SK-N-SH treated with all-trans-retinoic acid at 6 μM for 48 hours (cell line): ENCODE measurements at regions not wholly inside any gene's neighbourhood (a gene's known extent, or its start where the extent isn't known, plus 50 kb on each side); places are given as distances from the start of the nearest gene placed in this dataset.

Experiments
- ATAC-seq: fragments of 200-7000 bp; cut with Tn5 transposase; 3 replicates; pipeline ENCODE4 v1.9.1; 2020; ENCODE audit warnings: mild to moderate bottlenecking, moderate library complexity
- ARNTL ChIP-seq: fragments of 450-650 bp; formaldehyde crosslinking; IDR thresholded peaks from 2 replicates; pipeline ENCODE4 v1.5.0; 2020; ENCODE audit warnings: low read depth, mild to moderate bottlenecking, moderate library complexity, borderline replicate concordance
- BACH2 ChIP-seq: fragments of 250-450 bp; sonication (Bioruptor Pico); IDR thresholded peaks from 2 replicates; pipeline ENCODE4 v1.9.0; 2021; ENCODE audit warnings: mild to moderate bottlenecking, borderline replicate concordance
- CREB5 ChIP-seq: fragments of 250-450 bp; sonication (Bioruptor Pico); IDR thresholded peaks from 2 replicates; pipeline ENCODE4 v1.5.1; 2020; ENCODE audit warnings: low read depth, mild to moderate bottlenecking, moderate library complexity
- CSDC2 ChIP-seq: fragments of 250-450 bp; sonication (Bioruptor Pico); IDR thresholded peaks from 2 replicates; pipeline ENCODE4 v1.5.0; 2020; ENCODE audit warnings: mild to moderate bottlenecking, moderate library complexity
- CSRNP3 ChIP-seq: fragments of 250-450 bp; sonication (Bioruptor Pico); IDR thresholded peaks from 2 replicates; pipeline ENCODE4 v1.5.1; 2021; ENCODE audit warnings: mild to moderate bottlenecking, moderate library complexity
- ESRRG ChIP-seq: fragments of 250-450 bp; sonication (Bioruptor Pico); IDR thresholded peaks from 2 replicates; pipeline ENCODE4 v1.6.1; 2021; ENCODE audit warnings: mild to moderate bottlenecking
- GLIS3 ChIP-seq: fragments of 250-450 bp; sonication (Bioruptor Pico); IDR thresholded peaks from 2 replicates; pipeline ENCODE4 v1.5.0; 2020; ENCODE audit warnings: mild to moderate bottlenecking, moderate library complexity
- ISL1 ChIP-seq: fragments of 250-450 bp; sonication (Bioruptor Pico); IDR thresholded peaks from 2 replicates; pipeline ENCODE4 v2.1.2; 2022; ENCODE audit warnings: mild to moderate bottlenecking, moderate library complexity
- OSR1 ChIP-seq: fragments of 250-450 bp; sonication (Bioruptor Pico); IDR thresholded peaks from 2 replicates; pipeline ENCODE4 v1.8.0; 2022; ENCODE audit warnings: moderate library complexity, mild to moderate bottlenecking, inconsistent platforms
- PATZ1 ChIP-seq: fragments of 250-450 bp; sonication (Bioruptor Pico); IDR thresholded peaks from 2 replicates; pipeline ENCODE4 v1.8.0; 2020; ENCODE audit warnings: mild to moderate bottlenecking, moderate library complexity, borderline replicate concordance
- POU6F1 ChIP-seq: fragments of 250-450 bp; sonication (Bioruptor Pico); IDR thresholded peaks from 2 replicates; pipeline ENCODE4 v1.8.0; 2021; ENCODE audit warnings: low read depth, mild to moderate bottlenecking, moderate library complexity, borderline replicate concordance
- PPARA ChIP-seq: fragments of 250-450 bp; sonication (Bioruptor Pico); IDR thresholded peaks from 2 replicates; pipeline ENCODE4 v1.5.0; 2020; ENCODE audit warnings: mild to moderate bottlenecking, borderline replicate concordance
- RARB ChIP-seq: fragments of 250-450 bp; sonication (Bioruptor Pico); IDR thresholded peaks from 2 replicates; pipeline ENCODE4 v1.8.0; 2021; ENCODE audit warnings: mild to moderate bottlenecking, moderate library complexity
- SNAI2 ChIP-seq: fragments of 250-450 bp; sonication (Bioruptor Pico); IDR thresholded peaks from 2 replicates; pipeline ENCODE4 v1.5.0; 2020; ENCODE audit warnings: mild to moderate bottlenecking, moderate library complexity
- TCF4 ChIP-seq: fragments of 250-450 bp; sonication (Bioruptor Pico); IDR thresholded peaks from 2 replicates; pipeline ENCODE4 v1.8.0; 2021; ENCODE audit warnings: mild to moderate bottlenecking, moderate library complexity, borderline replicate concordance
- TOX ChIP-seq: fragments of 250-450 bp; sonication (Bioruptor Pico); IDR thresholded peaks from 2 replicates; pipeline ENCODE4 v1.8.0; 2021; ENCODE audit warnings: mild to moderate bottlenecking, moderate library complexity, borderline replicate concordance
- TSHZ2 ChIP-seq: fragments of 250-450 bp; sonication (Bioruptor Pico); IDR thresholded peaks from 2 replicates; pipeline ENCODE4 v1.5.0; 2020; ENCODE audit warnings: mild to moderate bottlenecking, moderate library complexity
- ZC3H10 ChIP-seq: fragments of 250-450 bp; sonication (Bioruptor Pico); IDR thresholded peaks from 2 replicates; pipeline ENCODE4 v1.5.1; 2021; ENCODE audit warnings: mild to moderate bottlenecking, moderate library complexity
- ZFP3 ChIP-seq: fragments of 250-450 bp; sonication (Bioruptor Pico); IDR thresholded peaks from 2 replicates; pipeline ENCODE4 v1.5.0; 2020; ENCODE audit warnings: mild to moderate bottlenecking, moderate library complexity
- ZFP30 ChIP-seq: fragments of 450-650 bp; formaldehyde crosslinking; IDR thresholded peaks from 2 replicates; pipeline ENCODE4 v1.5.0; 2022; ENCODE audit warnings: mild to moderate bottlenecking, moderate library complexity
- ZNF565 ChIP-seq: fragments of 450-650 bp; formaldehyde crosslinking; conservative IDR thresholded peaks from 2 replicates; pipeline ENCODE4 v1.5.0; 2020; ENCODE audit warnings: low read depth, mild to moderate bottlenecking, moderate library complexity
- ZNF70 ChIP-seq: fragments of 450-650 bp; formaldehyde crosslinking; IDR thresholded peaks from 2 replicates; pipeline ENCODE4 v1.5.0; 2020; ENCODE audit warnings: mild to moderate bottlenecking, moderate library complexity

- no peak for ATAC-seq
- TF ChIP-seq TOX (CRISPR knock-in tag) (no peak), ESRRG (no peak), RARB (CRISPR knock-in tag) (no peak), PATZ1 (CRISPR knock-in tag) (no peak), GLIS3 (CRISPR knock-in tag) (no peak), ZFP3 (CRISPR knock-in tag) (no peak), PPARA (CRISPR knock-in tag) (no peak), SNAI2 (CRISPR knock-in tag) (no peak), TCF4 (no peak), CREB5 (CRISPR knock-in tag) (no peak), ARNTL (CRISPR knock-in tag) (no peak), CSDC2 (CRISPR knock-in tag) (no peak), ZC3H10 (CRISPR knock-in tag) (no peak)
Measured at GRCh38 chr12:108060903-108061302, 68.2 kb upstream of the WSCD2 start.

GRCh38 chr12:108063192-108063591 lies 65.9 kb upstream of the WSCD2 start:
- TF ChIP-seq PPARA (CRISPR knock-in tag) (no peak), ZC3H10 (CRISPR knock-in tag) (no peak), TCF4 (no peak), TOX (CRISPR knock-in tag) (no peak), SNAI2 (CRISPR knock-in tag) (no peak), ISL1 (no peak), ZNF70 (CRISPR knock-in tag) (no peak), BACH2 (CRISPR knock-in tag) (no peak), CSRNP3 (CRISPR knock-in tag) (no peak)
- no peak for ATAC-seq

- TF ChIP-seq PATZ1 (CRISPR knock-in tag) (no peak), ISL1 (no peak), ZC3H10 (CRISPR knock-in tag) (no peak), ARNTL (CRISPR knock-in tag) (no peak), ZNF565 (CRISPR knock-in tag) (no peak), SNAI2 (CRISPR knock-in tag) (no peak), TSHZ2 (CRISPR knock-in tag) (no peak), BACH2 (CRISPR knock-in tag) (no peak), GLIS3 (CRISPR knock-in tag) (no peak), OSR1 (CRISPR knock-in tag) (no peak), POU6F1 (no peak), ZNF70 (CRISPR knock-in tag) (no peak), ESRRG (no peak), ZFP30 (no peak), CREB5 (CRISPR knock-in tag) (no peak), PPARA (CRISPR knock-in tag) (no peak)
- ATAC-seq: no peak
Measured at GRCh38 chr12:108065069-108065468, 64.0 kb upstream of the WSCD2 start.
